NCI-H526 treated with DMSO at 0.1 percent for 48 hours (cell line): ENCODE measurements at regions not wholly inside any gene's neighbourhood (a gene's known extent, or its start where the extent isn't known, plus 50 kb on each side); places are given as distances from the start of the nearest gene placed in this dataset.
A peak's percentile ranks its signal among the peaks of the same experiment; 100 is the strongest.

Source experiments
- DNase-seq: peaks from one replicate; lab custom pipeline; 2025; lab: John Stamatoyannopoulos, UW

- DNase-seq = no peak
Observed at GRCh38 chr10:8893102-8893501, 838.6 kb downstream of the GATA3 start.

- no peak for DNase-seq
Observed at GRCh38 chr10:8894148-8894547, 839.7 kb downstream of the GATA3 start.

- no peak for DNase-seq
Observed at GRCh38 chr10:8897769-8898168, 843.3 kb downstream of the GATA3 start.

GRCh38 chr10:8898745-8899330, 844.4 kb downstream of the GATA3 start:
- no peak for DNase-seq

GRCh38 chr10:8902926-8903325, 848.4 kb downstream of the GATA3 start:
- DNase-seq = no peak

- DNase-seq = no peak
Observed at GRCh38 chr10:8908013-8908412, 853.5 kb downstream of the GATA3 start.

GRCh38 chr10:8910314-8910713, 855.8 kb downstream of the GATA3 start:
- no peak for DNase-seq

- no peak for DNase-seq
Observed at GRCh38 chr10:8911032-8911431, 856.5 kb downstream of the GATA3 start.

GRCh38 chr10:8912108-8912507, 857.6 kb downstream of the GATA3 start:
- no peak for DNase-seq

GRCh38 chr10:8913720-8914119, 859.2 kb downstream of the GATA3 start:
- no peak for DNase-seq

GRCh38 chr10:8919280-8919679, 864.8 kb downstream of the GATA3 start:
- no peak for DNase-seq

GRCh38 chr10:8921568-8921967, 867.1 kb downstream of the GATA3 start:
- no peak for DNase-seq

- no peak for DNase-seq
Observed at GRCh38 chr10:8923096-8923495, 868.6 kb downstream of the GATA3 start.

- no peak for DNase-seq
Observed at GRCh38 chr10:8927705-8928104, 873.2 kb downstream of the GATA3 start.

GRCh38 chr10:8946451-8946850, 892.0 kb downstream of the GATA3 start:
- DNase-seq = no peak

GRCh38 chr10:8950978-8951377, 896.5 kb downstream of the GATA3 start:
- DNase-seq = no peak

GRCh38 chr10:8951440-8952089, 897.1 kb downstream of the GATA3 start:
- peak; percentile 1 for DNase-seq

- no peak for DNase-seq
Observed at GRCh38 chr10:8956400-8956799, 901.9 kb downstream of the GATA3 start.

- no peak for DNase-seq
Observed at GRCh38 chr10:8962249-8962648, 907.8 kb downstream of the GATA3 start.

GRCh38 chr10:8967061-8967460, 912.6 kb downstream of the GATA3 start:
- DNase-seq = no peak

GRCh38 chr10:8969853-8970252, 915.4 kb downstream of the GATA3 start:
- no peak for DNase-seq

GRCh38 chr10:8975535-8975934, 921.0 kb downstream of the GATA3 start:
- no peak for DNase-seq

GRCh38 chr10:8978100-8978499, 923.6 kb downstream of the GATA3 start:
- no peak for DNase-seq

GRCh38 chr10:8979976-8980375, 925.5 kb downstream of the GATA3 start:
- no peak for DNase-seq
